Endothelial cell of umbilical vein (primary cell): ENCODE measurements at regions not wholly inside any gene's neighbourhood (a gene's known extent, or its start where the extent isn't known, plus 50 kb on each side); places are given as distances from the start of the nearest gene placed in this dataset.

Experiments used
- BruUV-seq: library from RNA; stranded (reverse); fragments of 400-500 nt; replicated peaks from 2 replicates; lab custom pipeline; 2021; lab: Mats Ljungman, UMichigan
- CTCF ChIA-PET: fragments of 300-600, 350-600 bp; sonication (Branson Sonifier 250); formaldehyde crosslinking; loops from one replicate; lab custom pipeline; 2021; ENCODE audit warnings: antibody characterized with exemption, inconsistent platforms; lab: Charles Lee
- POLR2A ChIA-PET: fragments of 300-600, 350-600 bp; sonication (Branson Sonifier 250); formaldehyde crosslinking; loops from one replicate; lab custom pipeline; 2021; ENCODE audit warnings: antibody characterized with exemption, inconsistent platforms; lab: Charles Lee
- DNase-seq: peaks from one replicate; pipeline ENCODE4 v3.0.0-alpha.2; 2011; ENCODE audit warnings: low read depth, low spot score
- FAIRE-seq: peaks from 2 replicates; lab custom pipeline; 2011; peaks lifted over from hg19 to GRCh38; lab: Jason Lieb, UNC
- H2AFZ ChIP-seq: 2 replicates; pipeline ENCODE4 v1.6.0; 2012; ENCODE audit warnings: low read depth, low read length, control low read depth, inconsistent platforms
- H3K27ac ChIP-seq: 2 replicates; pipeline ENCODE4 v1.5.1; 2011; ENCODE audit warnings: low read depth, mild to moderate bottlenecking, control low read depth, low read length, moderate library complexity; ENCODE audit not compliant: insufficient read depth
- H3K27me3 ChIP-seq, 2 experiments: 2 replicates each; pipeline versions ENCODE4 v1.6.0 to v1.6.1; 2011; ENCODE audit warnings: low read length in 2 of 2, mixed read lengths in 1 of 2; ENCODE audit not compliant: control insufficient read depth in 2 of 2, insufficient read depth in 2 of 2
- H3K36me3 ChIP-seq, 2 experiments: 2 replicates in 1 of 2; 3 replicates in 1 of 2; pipeline ENCODE4 v1.5.1; 2011; ENCODE audit warnings: low read length in 2 of 2, mild to moderate bottlenecking in 1 of 2, moderate library complexity in 1 of 2; ENCODE audit not compliant: control insufficient read depth in 2 of 2, insufficient read depth in 2 of 2; ENCODE audit errors: extremely low read depth in 1 of 2
- H3K4me1 ChIP-seq: 3 replicates; pipeline ENCODE4 v1.5.1; 2011; ENCODE audit warnings: mild to moderate bottlenecking, low read length; ENCODE audit not compliant: control insufficient read depth, insufficient read depth; ENCODE audit errors: extremely low read depth
- H3K4me2 ChIP-seq: 2 replicates; pipeline ENCODE4 v1.6.1; 2011; ENCODE audit warnings: low read length, control low read depth, mixed read lengths; ENCODE audit not compliant: insufficient read depth
- H3K4me3 ChIP-seq, 3 experiments: fragments of 200-600 bp in 1 of 3; sonication (generic), shearing (Covaris generic) in 1 of 3; replicated peaks in 1 of 3; 2 replicates each; pipeline ENCODE4 v1.5.1; 2011 to 2016; ENCODE audit warnings: control low read depth in 3 of 3, low read length in 3 of 3, mild to moderate bottlenecking in 2 of 3, inconsistent platforms in 1 of 3, low read depth in 1 of 3, moderate library complexity in 1 of 3; ENCODE audit not compliant: insufficient read depth in 1 of 3
- H3K79me2 ChIP-seq: 2 replicates; pipeline ENCODE4 v1.6.0; 2012; ENCODE audit warnings: low read length, inconsistent platforms; ENCODE audit not compliant: control insufficient read depth, insufficient read depth
- H3K9ac ChIP-seq: replicated peaks from 2 replicates; pipeline ENCODE3; 2011; ENCODE audit warnings: low read length, control low read depth; ENCODE audit not compliant: insufficient read depth; ENCODE audit errors: extremely low read depth
- H3K9me1 ChIP-seq: replicated peaks from 3 replicates; pipeline ENCODE4 v1.6.0; 2011; ENCODE audit warnings: mild to moderate bottlenecking, low read length; ENCODE audit not compliant: control insufficient read depth, insufficient read depth; ENCODE audit errors: extremely low read depth
- H3K9me3 ChIP-seq: replicated peaks from 2 replicates; pipeline ENCODE4 v1.5.1; 2012; ENCODE audit warnings: low read length, inconsistent platforms; ENCODE audit not compliant: control insufficient read depth, insufficient read depth
- H4K20me1 ChIP-seq: replicated peaks from 2 replicates; pipeline ENCODE3; 2011; ENCODE audit warnings: mild to moderate bottlenecking, low read length; ENCODE audit not compliant: control insufficient read depth, insufficient read depth; ENCODE audit errors: extremely low read depth
- FOS ChIP-seq: IDR thresholded peaks from 2 replicates; pipeline ENCODE4 v1.6.1; 2011; ENCODE audit warnings: mild to moderate bottlenecking, low read length, moderate library complexity, borderline replicate concordance; ENCODE audit not compliant: insufficient read depth
- GATA2 ChIP-seq: IDR thresholded peaks from 2 replicates; pipeline ENCODE4 v1.7.0; 2011; ENCODE audit warnings: low read depth, mild to moderate bottlenecking, moderate library complexity, mixed read lengths, low read length; ENCODE audit not compliant: insufficient read length, insufficient read depth
- MAX ChIP-seq: IDR thresholded peaks from 2 replicates; pipeline ENCODE4 v1.6.1; 2011; ENCODE audit not compliant: insufficient read depth, insufficient read length
- MYC ChIP-seq: IDR thresholded peaks from one replicate; pipeline ENCODE4 v1.6.1; 2011; ENCODE audit warnings: mild to moderate bottlenecking, low read depth, low read length
- dilution Hi-C: fragments of 300-500 bp; cut with MboI; formaldehyde crosslinking; loops from one replicate; pipeline ENCODE4 v1.15.0; 2019; ENCODE audit warnings: low sequenced_read_pairs; ENCODE audit not compliant: extremely low pct_ligation_motif_present
- intact Hi-C: fragments of 100-400 bp; cut with micrococcal nuclease; formaldehyde crosslinking; loops from one replicate; pipeline ENCODE4 v1.10.0; 2022

GRCh38 chr11:23317816-23318215 is 457.5 kb upstream of the CCDC179 start:
- POLR2A ChIA-PET: no interaction called here
- dilution Hi-C loops: no loop called here
- CTCF ChIA-PET: no interaction called here

GRCh38 chr11:23318670-23319069 is 458.4 kb upstream of the CCDC179 start:
- CTCF ChIA-PET: interaction anchor here (0.5 kb wide), 1 partner anchor 11 kb away, joined by 3 read pairs; no protein-coding TSS in a partner anchor
- BruUV-seq: no TSS peak

More at GRCh38 chr11:23317816-23318215, 457.5 kb upstream of the CCDC179 start:
- no peak overlapping the region for H3K27ac ChIP-seq
- H3K9me3 ChIP-seq: no peaks in the 10 kb centered on the region
- TF ChIP-seq GATA2: no peak
- no peak for TF ChIP-seq MAX
- no peaks in the 10 kb centered on the region for H3K36me3 ChIP-seq
- intact Hi-C loops: no loop called here
- BruUV-seq: no TSS peak
- H3K27me3 ChIP-seq: no peaks in the 10 kb centered on the region
- no peaks in the 10 kb centered on the region for H3K9me1 ChIP-seq
- FAIRE-seq (no peak), DNase-seq (no peak)
- no peaks in the 10 kb centered on the region for H3K79me2 ChIP-seq
- H4K20me1 ChIP-seq: no peaks in the 10 kb centered on the region
- H2AFZ ChIP-seq: no peak overlapping the region
- H3K4me3 ChIP-seq: no peak overlapping the region
- peaks cover 16% of the 10 kb centered on the region for H3K4me1 ChIP-seq
- H3K4me2 ChIP-seq: no peak overlapping the region
- H3K9ac ChIP-seq: no peak overlapping the region

More at GRCh38 chr11:23318670-23319069, 458.4 kb upstream of the CCDC179 start:
- no peaks in the 10 kb centered on the region for H4K20me1 ChIP-seq
- dilution Hi-C loops (no loop called here), intact Hi-C loops (no loop called here)
- H3K4me1 ChIP-seq: peaks cover 13% of the 10 kb centered on the region
- H3K9me3 ChIP-seq: no peaks in the 10 kb centered on the region
- H3K79me2 ChIP-seq: no peaks in the 10 kb centered on the region
- no peaks in the 10 kb centered on the region for H3K36me3 ChIP-seq
- TF ChIP-seq FOS (peak; percentile 7), MYC (no peak)
- H2AFZ ChIP-seq: no peak overlapping the region
- POLR2A ChIA-PET: no interaction called here
- DNase-seq (no peak), FAIRE-seq (no peak)
- no peak overlapping the region for H3K4me2 ChIP-seq
- H3K9ac ChIP-seq: no peak overlapping the region
- no peaks in the 10 kb centered on the region for H3K9me1 ChIP-seq
- no peaks in the 10 kb centered on the region for H3K27me3 ChIP-seq
- H3K4me3 ChIP-seq: no peak overlapping the region
- no peak overlapping the region for H3K27ac ChIP-seq
